H9 (cell line): ENCODE measurements at regions not wholly inside any gene's neighbourhood (a gene's known extent, or its start where the extent isn't known, plus 50 kb on each side); places are given as distances from the start of the nearest gene placed in this dataset.

ENCODE experiments used
- DNase-seq: peaks from one replicate; pipeline ENCODE4 v3.0.0-alpha.2; 2017
- H2AFZ ChIP-seq: one replicate; pipeline ENCODE4 v1.6.1; 2013; ENCODE audit warnings: mild to moderate bottlenecking, low read length, control low read depth, moderate library complexity
- H2AK5ac ChIP-seq: 2 replicates; pipeline ENCODE4 v1.6.1; 2013; ENCODE audit warnings: low read length, control low read depth, mixed read lengths; ENCODE audit not compliant: insufficient read length
- H2BK120ac ChIP-seq: one replicate; pipeline ENCODE4 v1.6.1; 2013; ENCODE audit warnings: low read depth, mild to moderate bottlenecking, low read length, control low read depth, inconsistent platforms; ENCODE audit not compliant: poor library complexity, severe bottlenecking
- H2BK12ac ChIP-seq: 2 replicates; pipeline ENCODE4 v1.6.1; 2013; ENCODE audit warnings: low read length, control low read depth, mixed read lengths, low read depth; ENCODE audit not compliant: insufficient read length
- H2BK15ac ChIP-seq: 2 replicates; pipeline ENCODE4 v1.6.1; 2013; ENCODE audit warnings: low read depth, low read length, control low read depth
- H2BK20ac ChIP-seq: one replicate; pipeline ENCODE4 v1.6.1; 2013; ENCODE audit warnings: low read depth, mild to moderate bottlenecking, low read length, control low read depth, inconsistent platforms; ENCODE audit not compliant: poor library complexity, severe bottlenecking
- H2BK5ac ChIP-seq: 2 replicates; pipeline ENCODE4 v1.6.1; 2013; ENCODE audit warnings: low read length, control low read depth, mixed read lengths; ENCODE audit not compliant: insufficient read length
- H3K14ac ChIP-seq: 2 replicates; pipeline ENCODE4 v1.6.1; 2013; ENCODE audit warnings: low read length, control low read depth; ENCODE audit not compliant: insufficient read depth
- H3K18ac ChIP-seq: 2 replicates; pipeline ENCODE4 v1.6.1; 2013; ENCODE audit warnings: low read depth, mild to moderate bottlenecking, mixed read lengths, low read length, control low read depth; ENCODE audit not compliant: insufficient read length
- H3K23ac ChIP-seq: 2 replicates; pipeline ENCODE4 v1.6.1; 2013; ENCODE audit warnings: low read length, control low read depth, mixed read lengths, low read depth; ENCODE audit not compliant: insufficient read length
- H3K23me2 ChIP-seq: 2 replicates; pipeline ENCODE4 v1.6.1; 2013; ENCODE audit warnings: low read depth, mild to moderate bottlenecking, mixed read lengths, low read length, control low read depth; ENCODE audit not compliant: insufficient read length, poor library complexity, severe bottlenecking
- H3K27ac ChIP-seq: 2 replicates; pipeline ENCODE4 v1.5.1; 2013; ENCODE audit warnings: low read length, control low read depth, mixed read lengths, low read depth; ENCODE audit not compliant: insufficient read length
- H3K27me3 ChIP-seq: 2 replicates; pipeline ENCODE4 v1.6.1; 2013; ENCODE audit warnings: low read length, control low read depth, inconsistent platforms; ENCODE audit not compliant: insufficient read depth
- H3K4ac ChIP-seq: 2 replicates; pipeline ENCODE4 v1.6.1; 2013; ENCODE audit warnings: low read depth, mild to moderate bottlenecking, control low read depth, inconsistent platforms, low read length, moderate library complexity
- H3K4me1 ChIP-seq: 2 replicates; pipeline ENCODE4 v1.6.1; 2013; ENCODE audit warnings: low read length, control low read depth, inconsistent platforms; ENCODE audit not compliant: insufficient read depth
- H3K4me2 ChIP-seq: 2 replicates; pipeline ENCODE4 v1.6.1; 2013; ENCODE audit warnings: low read length, control low read depth, mixed read lengths; ENCODE audit not compliant: insufficient read length, insufficient read depth
- H3K56ac ChIP-seq: 2 replicates; pipeline ENCODE4 v1.6.1; 2013; ENCODE audit warnings: low read depth, mild to moderate bottlenecking, mixed read lengths, low read length, control low read depth; ENCODE audit not compliant: insufficient read length
- H3K79me1 ChIP-seq: 2 replicates; pipeline ENCODE4 v1.6.1; 2013; ENCODE audit warnings: low read depth, mild to moderate bottlenecking, moderate library complexity, low read length, control low read depth, inconsistent platforms; ENCODE audit not compliant: insufficient read depth, poor library complexity, severe bottlenecking
- H3K79me2 ChIP-seq: 2 replicates; pipeline ENCODE4 v1.6.1; 2013; ENCODE audit warnings: low read length, control low read depth, inconsistent platforms; ENCODE audit not compliant: insufficient read depth
- H3K9ac ChIP-seq: 2 replicates; pipeline ENCODE4 v1.6.1; 2013; ENCODE audit warnings: low read length, control low read depth, mixed read lengths; ENCODE audit not compliant: insufficient read length; ENCODE audit errors: extremely low read depth
- H3K9me3 ChIP-seq: one replicate; pipeline ENCODE4 v1.6.1; 2013; ENCODE audit warnings: low read depth, low read length, inconsistent platforms; ENCODE audit not compliant: control insufficient read depth
- H3T11ph ChIP-seq: one replicate; pipeline ENCODE4 v1.6.1; 2013; ENCODE audit warnings: mild to moderate bottlenecking, low read length, control low read depth, inconsistent platforms
- H4K20me1 ChIP-seq: one replicate; pipeline ENCODE4 v1.6.1; 2013; ENCODE audit not compliant: control insufficient read depth, insufficient read length, insufficient read depth
- H4K5ac ChIP-seq: 2 replicates; pipeline ENCODE4 v1.6.1; 2013; ENCODE audit warnings: low read depth, mild to moderate bottlenecking, mixed read lengths, low read length, control low read depth; ENCODE audit not compliant: insufficient read length
- H4K8ac ChIP-seq: replicated peaks from 2 replicates; pipeline ENCODE4 v1.6.1; 2013; ENCODE audit warnings: low read length, control low read depth, mixed read lengths, low read depth; ENCODE audit not compliant: insufficient read length
- H4K91ac ChIP-seq: 2 replicates; pipeline ENCODE4 v1.6.1; 2013; ENCODE audit warnings: low read depth, mild to moderate bottlenecking, moderate library complexity, mixed read lengths, low read length, control low read depth; ENCODE audit not compliant: insufficient read length
- H3K27ac Mint-ChIP-seq, 3 experiments: 2 replicates in 2 of 3; 3 replicates in 1 of 3; pipeline ENCODE4 v1.8.0; 2020 to 2021; ENCODE audit warnings: mixed read lengths in 3 of 3, mild to moderate bottlenecking in 1 of 3, moderate library complexity in 1 of 3
- H3K27me3 Mint-ChIP-seq: 2 replicates; pipeline ENCODE4 v1.8.0; 2021; ENCODE audit warnings: low read depth, mild to moderate bottlenecking, moderate library complexity, mixed read lengths
- H3K36me3 Mint-ChIP-seq, 3 experiments: 2 replicates in 2 of 3; 3 replicates in 1 of 3; pipeline ENCODE4 v1.8.0; 2020 to 2021; ENCODE audit warnings: low read depth in 3 of 3, mixed read lengths in 3 of 3; ENCODE audit not compliant: insufficient read depth in 1 of 3
- H3K4me1 Mint-ChIP-seq, 2 experiments: 2 replicates each; pipeline ENCODE4 v1.8.0; 2020; ENCODE audit warnings: mixed read lengths in 2 of 2
- H3K4me3 Mint-ChIP-seq, 2 experiments: 2 replicates in 1 of 2; 3 replicates in 1 of 2; pipeline ENCODE4 v1.8.0; 2020 to 2021; ENCODE audit warnings: mild to moderate bottlenecking in 2 of 2, mixed read lengths in 2 of 2, moderate library complexity in 1 of 2
- H3K9me3 Mint-ChIP-seq, 2 experiments: 2 replicates in 1 of 2; 3 replicates in 1 of 2; pipeline ENCODE4 v1.8.0; 2020; ENCODE audit warnings: mild to moderate bottlenecking in 2 of 2, mixed read lengths in 2 of 2, moderate library complexity in 1 of 2
- CTCF ChIP-seq: fragments of 200-600 bp; sonication (generic); conservative IDR thresholded peaks from 3 replicates; pipeline ENCODE4 v1.8.0; 2021; ENCODE audit warnings: antibody characterized with exemption, mild to moderate bottlenecking
- WGBS: extraction: QIAGEN DNeasy Blood & Tissue Kit; methylation state at CpG from one replicate; pipeline ENCODE4 v1.1.7; 2013; ENCODE audit warnings: missing lambda C conversion rate, low lambda C conversion rate, mixed read lengths; ENCODE audit not compliant: insufficient read length; ENCODE audit errors: extremely low coverage; 5-methylcytosine and 5-hydroxymethylcytosine counted together

- Histone ChIP-seq H2BK12ac (no peak overlapping the region), H4K91ac (no peak overlapping the region), H2BK15ac (no peak overlapping the region), H4K20me1 (no peaks in the 10 kb centered on the region), H3K14ac (no peak overlapping the region), H3K18ac (no peak overlapping the region), H3K56ac (no peak overlapping the region), H2AK5ac (no peak overlapping the region), H2BK5ac (no peak overlapping the region), H2AFZ (no peak overlapping the region), H3K4me1 (no peaks in the 10 kb centered on the region), H3K4ac (no peak overlapping the region), H2BK120ac (no peak overlapping the region), H4K5ac (no peak overlapping the region), H3T11ph (no peak overlapping the region), H3K9ac (no peak overlapping the region), H3K27me3 (no peaks in the 10 kb centered on the region), H3K23ac (no peak overlapping the region), H4K8ac (no peak overlapping the region), H3K79me1 (no peaks in the 10 kb centered on the region), H3K9me3 (no peaks in the 10 kb centered on the region), H3K79me2 (no peaks in the 10 kb centered on the region), H3K27ac (no peak overlapping the region), H3K4me2 (no peak overlapping the region), H3K23me2 (no peaks in the 10 kb centered on the region), H2BK20ac (no peak overlapping the region)
- no peak for DNase-seq
- Mint-ChIP-seq H3K36me3 (no peaks in the 10 kb centered on the region), H3K27me3 (no peaks in the 10 kb centered on the region), H3K4me3 (no peak overlapping the region), H3K9me3 (no peaks in the 10 kb centered on the region), H3K27ac (no peak overlapping the region), H3K4me1 (no peaks in the 10 kb centered on the region)
- no CpG with 5 or more reads among the region's 6 CpGs for WGBS
- no peak for TF ChIP-seq CTCF
Observed at GRCh38 chr3:84444726-84445521, 513.9 kb upstream of the CADM2 start.
